ENCODE measurements at regions not wholly inside any gene's neighbourhood (a gene's known extent, or its start where the extent isn't known, plus 50 kb on each side); places are given as distances from the start of the nearest gene placed in this dataset.
"Not testable (repeated sequence)": the region's sequence is repeated elsewhere in the genome, so short reads cannot be mapped to it uniquely, and the experiment has no call there.

DNA sequence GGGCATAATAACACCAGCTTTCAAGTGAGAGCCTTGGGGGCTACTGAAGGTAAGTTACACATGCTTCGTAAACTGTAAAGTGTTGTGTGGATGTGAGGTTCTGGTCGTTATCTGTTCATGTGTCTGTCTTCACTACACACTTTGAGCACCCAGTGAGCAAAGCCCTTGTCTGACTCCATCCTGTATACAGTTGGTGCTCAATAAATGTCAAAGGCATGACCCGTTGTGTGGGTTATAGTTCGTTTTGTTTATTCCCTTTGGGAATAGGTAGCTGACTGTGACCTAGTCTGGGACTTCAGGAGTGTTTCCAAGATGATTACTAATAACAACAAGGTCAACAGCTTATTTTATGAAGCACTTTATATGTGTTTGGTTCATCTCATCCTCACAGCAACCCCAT, 146.9 kb downstream of the MIAT start:
- no peak for DNase-seq (ENCODE audit: extremely low read depth, low read depth, low spot score)

DNA sequence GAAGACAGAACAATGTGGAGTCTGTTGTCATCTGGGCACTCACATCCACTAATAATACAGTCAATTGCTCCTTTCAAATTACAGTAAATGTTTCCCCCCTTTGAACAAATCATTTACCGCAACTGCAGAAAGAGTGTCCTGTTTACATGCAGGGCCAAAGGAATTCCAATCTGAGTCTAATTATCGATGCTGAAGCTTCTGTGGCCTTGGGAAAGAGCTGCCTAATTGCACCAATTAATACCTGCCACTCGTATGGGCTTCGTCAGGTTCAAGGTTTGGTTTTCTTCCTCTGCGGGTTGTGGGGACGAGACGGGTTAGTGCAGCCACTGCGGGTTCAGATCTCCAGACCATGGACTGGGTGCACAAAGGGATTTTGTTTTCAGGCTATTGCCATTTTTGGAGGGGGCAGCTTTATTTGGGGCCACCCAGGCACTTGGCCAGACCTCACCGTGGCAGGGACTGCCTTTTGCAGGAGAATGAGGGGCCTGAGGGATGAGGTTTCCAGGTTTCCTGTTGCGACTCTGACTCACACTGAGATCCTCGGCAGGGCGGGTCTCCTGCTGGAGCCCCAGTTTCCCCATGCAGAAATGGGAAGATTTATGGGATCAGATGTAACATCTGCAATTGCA, 147.6 kb downstream of the MIAT start:
- no peak for DNase-seq (ENCODE audit: extremely low read depth, low read depth, low spot score)

DNA sequence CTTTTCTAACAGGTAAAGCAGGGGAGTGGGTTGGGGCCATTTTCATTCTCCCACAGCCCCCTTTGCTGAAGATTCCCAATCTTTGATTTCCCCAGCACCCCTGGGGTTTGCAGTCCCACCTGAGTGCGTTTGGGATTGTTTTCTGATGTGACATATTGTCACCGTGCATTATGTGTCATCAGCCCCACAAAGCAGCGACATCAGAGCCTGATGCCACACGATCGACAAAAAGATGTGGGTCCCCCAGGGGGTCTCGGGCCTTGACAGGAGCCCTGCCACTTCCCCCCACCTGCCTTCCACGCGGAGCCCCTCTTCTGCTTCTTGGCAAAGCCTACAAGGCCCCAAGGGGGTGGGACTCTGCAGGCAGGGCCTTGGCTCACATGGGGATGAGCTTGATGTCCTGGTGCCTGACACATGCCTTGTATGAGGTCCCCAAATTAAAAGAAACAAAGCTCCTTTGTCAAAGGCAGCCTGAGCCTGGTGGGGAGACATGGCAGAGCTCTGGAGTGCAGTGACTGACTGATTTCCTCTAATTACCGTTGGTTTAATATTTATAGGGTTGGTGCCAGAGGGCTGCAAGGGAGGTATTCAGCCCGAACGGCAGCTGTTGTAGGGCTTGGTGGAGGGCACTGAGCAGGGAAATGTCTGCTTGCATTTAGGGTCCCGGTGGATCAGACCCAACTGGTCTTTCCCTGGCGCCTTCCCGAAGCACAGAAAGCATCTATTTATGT, 149.2 kb downstream of the MIAT start:
- no peak for DNase-seq (ENCODE audit: extremely low read depth, low read depth, low spot score)

DNA sequence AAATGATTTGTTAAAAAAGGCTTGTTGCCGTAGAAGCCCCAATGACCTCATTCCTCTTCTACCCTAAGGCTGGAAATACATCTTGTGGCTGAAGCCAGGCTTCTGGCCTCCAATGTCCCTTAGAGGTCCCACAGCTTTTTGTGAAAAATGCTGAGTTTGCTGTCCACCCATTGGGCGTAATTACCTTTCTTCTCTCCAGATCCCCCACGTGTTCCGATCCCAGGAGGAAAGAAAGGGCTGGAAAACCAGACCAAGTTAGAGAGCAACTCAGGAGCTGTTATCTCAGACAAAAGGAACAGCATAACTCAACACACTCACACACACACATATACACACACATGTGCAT, 154.2 kb downstream of the MIAT start:
- DNase-seq (ENCODE audit: extremely low read depth, low read depth, low spot score), result no peak

GRCh38 chr22:26812731-26813130, 155.3 kb downstream of the MIAT start:
- no peak for DNase-seq (ENCODE audit: extremely low read depth, low read depth, low spot score)

DNA sequence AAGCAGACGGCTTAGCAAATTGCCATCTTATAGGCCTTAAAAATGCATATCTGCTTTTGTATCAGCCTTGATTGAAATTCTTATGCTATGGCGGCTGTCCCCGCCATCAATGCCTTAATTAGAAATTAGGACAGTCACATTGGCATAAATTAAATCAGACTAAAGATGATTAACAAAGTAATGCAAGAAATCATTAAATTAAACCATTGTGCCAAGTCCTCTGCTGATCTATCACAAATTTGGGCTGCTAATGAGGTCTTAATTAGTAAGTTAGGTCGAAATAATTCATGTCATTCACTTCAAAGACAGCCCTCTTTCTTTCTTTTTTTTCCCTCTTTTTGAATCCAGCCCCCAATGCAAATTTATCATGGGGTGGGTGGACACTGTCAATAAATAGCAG, 159.3 kb downstream of the MIAT start:
- no peak for DNase-seq (ENCODE audit: extremely low read depth, low read depth, low spot score)

DNA sequence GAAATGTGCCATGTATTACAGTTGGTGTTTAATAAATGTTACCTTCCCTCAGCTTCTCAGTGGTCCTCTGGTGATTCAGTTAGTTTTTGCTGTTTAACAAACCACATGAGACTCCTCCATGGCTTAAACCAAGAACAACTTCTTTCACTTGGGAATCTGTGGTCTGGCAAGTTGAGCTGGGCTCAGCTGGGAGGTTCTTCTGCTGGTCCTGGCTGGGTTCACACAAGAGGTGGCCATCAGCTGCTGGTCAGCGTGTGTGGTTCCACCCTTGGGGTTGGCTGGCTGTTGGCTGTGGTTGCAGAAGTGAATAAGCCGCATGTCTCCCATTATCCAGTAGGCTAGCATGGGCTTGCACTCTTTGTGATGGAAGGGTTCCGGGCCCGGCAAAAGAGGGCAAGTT, 160.5 kb downstream of the MIAT start:
- no peak for DNase-seq (ENCODE audit: extremely low read depth, low read depth, low spot score)

DNA sequence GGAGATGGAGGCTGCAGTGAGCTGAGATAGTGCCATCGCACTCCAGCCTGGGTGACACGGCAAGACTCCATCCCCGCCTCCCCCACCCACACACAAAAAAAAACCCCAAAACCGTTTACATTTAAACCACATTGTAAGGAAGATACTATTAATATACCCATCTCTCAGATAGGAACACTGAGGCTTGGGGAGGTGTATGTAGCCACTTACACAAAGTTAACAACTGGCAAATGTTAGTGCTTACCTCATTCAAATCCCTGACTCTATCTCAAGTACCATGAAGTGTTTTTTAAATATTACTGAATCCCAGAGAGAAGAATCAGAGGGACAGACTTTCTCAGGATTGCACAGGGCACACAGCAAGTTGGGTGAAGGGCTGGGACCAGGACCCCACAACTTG, 164.5 kb downstream of the MIAT start:
- no peak for DNase-seq (ENCODE audit: extremely low read depth, low read depth, low spot score)

GRCh38 chr22:26822313-26822712, 164.9 kb downstream of the MIAT start:
- DNase-seq (ENCODE audit: extremely low read depth, low read depth, low spot score), result no peak

- no peak for DNase-seq (ENCODE audit: extremely low read depth, low read depth, low spot score)
Observed at GRCh38 chr22:26823966-26824365, 166.6 kb downstream of the MIAT start.

- no peak for DNase-seq (ENCODE audit: extremely low read depth, low read depth, low spot score)
Observed at GRCh38 chr22:26825960-26826935, 168.9 kb downstream of the MIAT start.

- no peak for DNase-seq (ENCODE audit: extremely low read depth, low read depth, low spot score)
Observed at GRCh38 chr22:26827611-26828010, 170.2 kb downstream of the MIAT start.

GRCh38 chr22:26828311-26828710, 170.9 kb downstream of the MIAT start:
- DNase-seq (ENCODE audit: extremely low read depth, low read depth, low spot score), result no peak

DNA sequence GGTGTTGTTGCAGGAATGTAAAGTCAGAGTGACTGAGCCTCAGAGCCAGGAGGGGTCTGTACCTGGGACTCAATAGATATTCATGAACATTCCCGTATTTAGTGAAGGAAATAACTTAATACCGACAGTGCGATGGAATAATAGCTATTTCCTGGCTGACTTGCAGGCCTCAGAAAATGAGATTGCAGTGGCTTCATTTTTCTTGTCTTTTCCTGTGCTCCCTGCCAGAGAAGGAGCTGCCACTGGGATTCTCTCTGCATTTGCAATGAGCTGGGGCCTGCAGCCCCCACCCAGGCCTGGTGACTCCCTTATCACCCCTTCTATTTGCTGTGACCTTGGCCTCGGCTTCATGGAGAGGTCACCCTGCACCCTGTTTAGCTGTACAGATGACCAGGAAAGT, 173.4 kb downstream of the MIAT start:
- no peak for DNase-seq (ENCODE audit: extremely low read depth, low read depth, low spot score)

- DNase-seq (ENCODE audit: extremely low read depth, low read depth, low spot score), result no peak
Observed at GRCh38 chr22:26835023-26835422, 177.6 kb downstream of the MIAT start.

DNA sequence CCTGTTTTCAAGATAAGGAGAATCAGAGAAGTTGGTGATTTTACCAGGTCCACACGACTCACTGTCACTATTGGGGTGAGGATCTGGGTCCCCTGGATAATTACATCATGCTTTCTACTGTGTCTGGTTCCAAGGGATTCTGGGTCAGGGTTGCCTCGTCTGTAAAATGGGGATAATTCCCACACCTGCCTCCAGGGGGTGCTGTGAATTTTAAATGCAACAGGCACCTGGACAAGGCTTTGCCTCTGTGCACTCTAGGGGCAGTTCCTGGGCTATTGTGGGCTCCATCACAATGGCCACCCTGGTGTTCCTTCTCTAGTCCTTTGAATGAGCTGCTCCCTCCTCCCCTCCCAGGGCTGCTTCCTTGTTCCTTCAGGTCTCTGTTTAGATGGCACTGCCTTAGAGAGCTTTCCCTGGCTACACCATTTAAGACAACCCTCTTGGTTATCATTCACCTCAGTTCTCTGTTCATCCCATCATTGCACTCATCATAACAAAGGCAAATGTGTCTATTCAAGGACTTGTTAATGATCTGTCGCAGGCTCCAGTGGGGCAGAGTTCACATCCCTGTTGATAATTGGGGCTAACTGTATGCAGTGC, 178.6 kb downstream of the MIAT start:
- peak; percentile 12 for DNase-seq (ENCODE audit: extremely low read depth, low read depth, low spot score)

DNA sequence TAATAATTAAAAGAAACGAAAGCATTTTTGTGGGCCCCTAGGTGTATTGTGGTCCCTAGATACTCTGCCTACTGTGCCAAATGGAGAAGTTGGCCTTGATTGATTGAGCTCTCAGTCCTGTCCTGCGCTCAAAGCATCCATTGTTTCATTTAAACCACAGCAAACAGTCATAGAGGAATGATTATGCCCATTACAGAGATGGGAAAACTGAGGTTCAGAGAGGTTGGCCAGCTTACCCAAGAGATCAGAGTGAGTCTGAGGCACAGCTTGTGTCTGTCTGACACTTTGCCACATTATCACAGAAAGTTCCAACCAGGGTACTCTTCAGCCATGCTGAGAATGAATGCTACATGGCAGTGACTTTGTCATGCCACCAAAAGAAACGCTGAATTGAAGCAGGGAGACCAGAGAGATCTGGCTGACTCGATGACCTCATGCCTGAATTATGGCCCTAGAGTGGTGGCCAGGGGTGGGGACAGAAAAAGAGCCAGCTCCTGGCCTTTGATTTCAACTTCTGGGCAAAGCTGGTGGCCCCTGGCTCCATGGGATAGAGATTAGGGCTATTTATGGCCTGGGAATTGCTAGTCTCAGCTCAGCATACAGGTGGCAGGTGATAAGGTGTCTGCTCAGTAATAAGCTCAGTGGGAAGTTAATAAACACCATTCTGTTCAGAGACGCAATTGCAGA, 180.5 kb downstream of the MIAT start:
- no peak for DNase-seq (ENCODE audit: extremely low read depth, low read depth, low spot score)

DNA sequence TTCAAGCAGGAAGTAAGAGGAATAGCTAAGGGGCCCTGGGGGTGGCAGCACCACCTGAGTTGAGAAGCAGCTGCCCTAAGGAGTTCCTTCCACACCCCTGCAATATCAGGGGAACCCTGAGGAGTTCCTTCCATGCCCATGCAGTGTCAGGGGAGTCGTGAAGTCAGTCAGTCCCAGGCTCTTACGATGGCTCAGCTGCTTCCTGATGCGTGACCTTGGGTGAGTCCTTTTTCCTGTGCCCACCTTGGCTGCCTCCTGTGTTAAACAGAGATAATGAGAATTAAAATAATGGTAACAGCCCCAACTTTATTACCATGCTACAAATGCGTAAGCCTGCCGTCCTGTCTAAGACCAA, 181.1 kb downstream of the MIAT start:
- DNase-seq (ENCODE audit: extremely low read depth, low read depth, low spot score), result no peak

DNA sequence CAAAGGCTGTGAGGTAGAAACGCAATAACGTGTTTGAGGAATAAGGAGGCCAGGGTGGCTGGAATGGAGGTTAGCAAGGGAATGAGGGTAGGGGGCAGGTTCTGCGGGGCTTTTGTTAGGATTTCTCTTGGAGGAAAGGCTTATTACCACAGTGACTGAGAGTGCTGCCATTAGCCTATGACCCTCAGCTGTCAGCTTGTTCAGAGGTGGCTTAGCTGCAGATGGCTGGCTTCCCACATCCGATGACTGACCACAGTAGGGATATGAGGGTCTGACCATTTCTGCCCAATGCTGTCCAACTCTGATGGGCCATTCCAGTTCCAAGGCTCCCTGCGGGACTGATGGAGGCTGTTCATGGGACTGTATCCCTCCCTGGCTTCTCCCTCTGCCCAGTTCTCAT, 181.8 kb downstream of the MIAT start:
- DNase-seq (ENCODE audit: extremely low read depth, low read depth, low spot score), result no peak

DNA sequence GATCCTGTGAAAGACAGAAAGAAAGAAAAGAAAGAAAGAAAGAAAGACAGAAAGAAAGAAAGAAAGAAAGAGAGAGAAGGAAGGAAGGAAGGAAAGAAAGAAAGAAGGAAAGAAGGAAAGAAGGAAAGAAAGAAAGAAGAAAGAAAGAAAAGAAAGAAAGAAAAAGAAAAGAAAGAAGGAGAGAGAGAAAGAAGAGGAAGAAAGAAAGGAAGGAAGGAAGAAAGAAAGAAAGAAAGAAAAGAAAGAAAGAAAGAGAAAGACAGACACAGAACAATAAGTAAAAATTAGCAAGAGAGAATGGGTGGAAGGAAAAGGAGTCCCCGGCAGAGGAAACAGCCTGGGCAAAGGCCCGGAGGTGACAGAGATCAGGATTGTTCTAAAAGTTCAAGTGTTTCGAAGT, 183.4 kb downstream of the MIAT start:
- DNase-seq (ENCODE audit: extremely low read depth, low read depth, low spot score), result not testable (repeated sequence)

DNA sequence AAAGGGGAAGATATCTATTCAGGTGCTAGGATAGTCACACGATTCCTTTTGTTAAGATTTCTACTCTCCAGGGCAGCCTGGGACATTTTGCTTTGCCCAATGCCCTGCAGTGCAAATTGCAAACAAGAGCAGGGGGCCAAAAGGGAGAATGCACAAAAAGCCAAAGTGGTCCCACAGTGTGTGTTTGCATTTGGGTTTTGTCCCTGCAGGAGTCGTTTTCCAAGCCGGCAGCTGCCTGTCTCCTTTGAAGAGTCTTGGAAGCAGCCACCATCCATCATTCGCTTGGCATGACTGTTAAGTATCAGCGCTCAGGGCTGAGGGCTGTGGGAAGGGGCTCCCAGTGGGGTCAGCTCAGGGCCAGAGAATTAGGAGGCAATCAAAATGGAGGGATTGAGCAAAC, 184.7 kb downstream of the MIAT start:
- no peak for DNase-seq (ENCODE audit: extremely low read depth, low read depth, low spot score)

Data from glomerular endothelial cell (primary cell).